ENCODE measurements at regions not wholly inside any gene's neighbourhood (a gene's known extent, or its start where the extent isn't known, plus 50 kb on each side); places are given as distances from the start of the nearest gene placed in this dataset.

DNA sequence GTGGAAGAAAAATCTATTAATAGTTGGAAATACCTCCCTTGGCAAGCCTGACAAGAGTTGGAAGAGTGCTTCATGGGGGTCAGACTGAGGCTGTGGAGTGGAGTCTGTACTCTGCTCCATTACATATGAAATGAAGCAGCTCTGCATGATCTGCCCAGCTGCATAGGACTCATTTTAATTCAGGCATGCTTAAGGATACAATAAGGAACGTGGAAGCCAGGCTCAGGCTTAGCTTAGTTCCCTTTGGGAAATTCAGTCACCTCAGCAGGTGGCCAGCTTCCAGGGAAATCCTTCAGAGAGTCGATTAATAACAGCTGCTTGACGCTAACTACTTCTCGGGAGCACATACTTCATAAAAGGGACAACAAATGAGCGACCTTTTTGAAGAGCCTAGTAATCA lies 1672.9 kb upstream of the WWC1 start:
- no peak for TF ChIP-seq GATA2 (IDR thresholded peaks at IDR 0.05; ENCODE audit: insufficient read depth, insufficient read length, low read depth, low read length)
- TF ChIP-seq, protein P1, sequence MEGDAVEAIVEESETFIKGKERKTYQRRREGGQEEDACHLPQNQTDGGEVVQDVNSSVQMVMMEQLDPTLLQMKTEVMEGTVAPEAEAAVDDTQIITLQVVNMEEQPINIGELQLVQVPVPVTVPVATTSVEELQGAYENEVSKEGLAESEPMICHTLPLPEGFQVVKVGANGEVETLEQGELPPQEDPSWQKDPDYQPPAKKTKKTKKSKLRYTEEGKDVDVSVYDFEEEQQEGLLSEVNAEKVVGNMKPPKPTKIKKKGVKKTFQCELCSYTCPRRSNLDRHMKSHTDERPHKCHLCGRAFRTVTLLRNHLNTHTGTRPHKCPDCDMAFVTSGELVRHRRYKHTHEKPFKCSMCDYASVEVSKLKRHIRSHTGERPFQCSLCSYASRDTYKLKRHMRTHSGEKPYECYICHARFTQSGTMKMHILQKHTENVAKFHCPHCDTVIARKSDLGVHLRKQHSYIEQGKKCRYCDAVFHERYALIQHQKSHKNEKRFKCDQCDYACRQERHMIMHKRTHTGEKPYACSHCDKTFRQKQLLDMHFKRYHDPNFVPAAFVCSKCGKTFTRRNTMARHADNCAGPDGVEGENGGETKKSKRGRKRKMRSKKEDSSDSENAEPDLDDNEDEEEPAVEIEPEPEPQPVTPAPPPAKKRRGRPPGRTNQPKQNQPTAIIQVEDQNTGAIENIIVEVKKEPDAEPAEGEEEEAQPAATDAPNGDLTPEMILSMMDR (IDR thresholded peaks at IDR 0.05; ENCODE audit: extremely low read depth in 1 of 2, insufficient read depth in 1 of 2, low read depth in 1 of 2, low read length in 2 of 2), result no peak
- no peak for DNase-seq (ENCODE audit: low read depth, low spot score)
- no peaks in the 10 kb centered on the region for H4K20me1 ChIP-seq (replicated peaks; ENCODE audit: control insufficient read depth, extremely low read depth, insufficient read depth, low read length)
- no peak overlapping the region for H3K4me3 ChIP-seq (replicated peaks in 1 of 3; ENCODE audit: insufficient read depth in 1 of 3, low read depth in 1 of 3, low read length in 3 of 3)
- peaks cover 2% of the 10 kb centered on the region for H3K9me3 ChIP-seq (replicated peaks; ENCODE audit: control insufficient read depth, insufficient read depth, low read length)
- no peak overlapping the region for H3K4me2 ChIP-seq (ENCODE audit: insufficient read depth, low read length)
- H3K79me2 ChIP-seq (ENCODE audit: control insufficient read depth, insufficient read depth, low read length), result no peaks in the 10 kb centered on the region
- no peak overlapping the region for H2AFZ ChIP-seq (ENCODE audit: low read depth, low read length)
- no TSS peak for BruUV-seq (replicated peaks)
- no peaks in the 10 kb centered on the region for H3K9me1 ChIP-seq (replicated peaks; ENCODE audit: control insufficient read depth, extremely low read depth, insufficient read depth, low read length)
- dilution Hi-C loops (cut with MboI; ENCODE audit: extremely low pct_ligation_motif_present, low sequenced_read_pairs), result no loop called here
- POLR2A ChIA-PET, result no interaction called here
- no peaks in the 10 kb centered on the region for H3K27me3 ChIP-seq (ENCODE audit: control insufficient read depth in 2 of 2, insufficient read depth in 2 of 2, low read length in 2 of 2)
- H3K27ac ChIP-seq (ENCODE audit: insufficient read depth, low read depth, low read length), result no peak overlapping the region
- no peak overlapping the region for H3K9ac ChIP-seq (replicated peaks; ENCODE audit: extremely low read depth, insufficient read depth, low read length)
- intact Hi-C loops (cut with micrococcal nuclease), result no loop called here
- CTCF ChIA-PET, result no interaction called here
- no peak for FAIRE-seq
- H3K4me1 ChIP-seq (ENCODE audit: control insufficient read depth, extremely low read depth, insufficient read depth, low read length), result no peaks in the 10 kb centered on the region
- no peaks in the 10 kb centered on the region for H3K36me3 ChIP-seq (ENCODE audit: control insufficient read depth in 2 of 2, extremely low read depth in 1 of 2, insufficient read depth in 2 of 2, low read length in 2 of 2)

DNA sequence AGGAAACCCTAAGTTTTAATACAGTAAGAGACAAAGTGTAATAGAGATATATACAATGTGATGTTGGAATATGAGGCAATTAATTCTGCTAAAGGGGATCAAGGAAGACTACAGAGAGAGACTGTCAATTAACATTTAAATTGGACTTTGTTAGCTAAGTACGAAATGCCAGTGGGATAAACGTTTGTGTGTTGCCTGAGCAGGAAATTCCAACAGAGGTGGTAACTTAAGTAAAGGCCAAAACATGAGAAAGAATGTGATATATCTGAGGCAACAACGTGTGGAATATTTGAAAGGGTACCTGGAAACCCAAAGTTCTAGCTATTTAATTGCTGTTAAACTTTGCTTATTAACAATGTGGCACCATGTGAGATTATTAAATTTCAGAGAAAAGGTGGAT lies 1666.9 kb upstream of the WWC1 start:
- POLR2A ChIA-PET, result no interaction called here
- H4K20me1 ChIP-seq (replicated peaks; ENCODE audit: control insufficient read depth, extremely low read depth, insufficient read depth, low read length), result no peaks in the 10 kb centered on the region
- BruUV-seq (replicated peaks), result no TSS peak
- H3K9me3 ChIP-seq (replicated peaks; ENCODE audit: control insufficient read depth, insufficient read depth, low read length), result peaks cover 4% of the 10 kb centered on the region
- H3K79me2 ChIP-seq (ENCODE audit: control insufficient read depth, insufficient read depth, low read length), result no peaks in the 10 kb centered on the region
- DNase-seq (ENCODE audit: low read depth, low spot score) (no peak), FAIRE-seq (no peak)
- no peak overlapping the region for H2AFZ ChIP-seq (ENCODE audit: low read depth, low read length)
- CTCF ChIA-PET, result interaction anchor here (0.6 kb wide), 1 partner anchor 99 kb away, joined by 3 read pairs; no protein-coding TSS in a partner anchor
- H3K4me1 ChIP-seq (ENCODE audit: control insufficient read depth, extremely low read depth, insufficient read depth, low read length), result no peaks in the 10 kb centered on the region
- TF ChIP-seq POLR2A (IDR thresholded peaks at IDR 0.05; ENCODE audit: low read depth, low read length) (no peak), POLR2AphosphoS5 (IDR thresholded peaks at IDR 0.05; ENCODE audit: insufficient read depth, low read depth, low read length) (no peak), FOS (IDR thresholded peaks at IDR 0.05; ENCODE audit: borderline replicate concordance, insufficient read depth, low read length) (no peak), GATA2 (IDR thresholded peaks at IDR 0.05; ENCODE audit: insufficient read depth, insufficient read length, low read depth, low read length) (no peak), JUN (IDR thresholded peaks at IDR 0.05; ENCODE audit: borderline replicate concordance, insufficient read depth, insufficient read length, low read depth) (no peak), MYC (IDR thresholded peaks at IDR 0.05; ENCODE audit: low read depth, low read length) (no peak), EZH2 (IDR thresholded peaks at IDR 0.05; ENCODE audit: borderline replicate concordance, low read depth, low read length, severe bottlenecking) (no peak)
- TF ChIP-seq, protein P2, sequence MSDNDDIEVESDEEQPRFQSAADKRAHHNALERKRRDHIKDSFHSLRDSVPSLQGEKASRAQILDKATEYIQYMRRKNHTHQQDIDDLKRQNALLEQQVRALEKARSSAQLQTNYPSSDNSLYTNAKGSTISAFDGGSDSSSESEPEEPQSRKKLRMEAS (IDR thresholded peaks at IDR 0.05; ENCODE audit: insufficient read depth, insufficient read length), result no peak
- TF ChIP-seq, protein P1 (IDR thresholded peaks at IDR 0.05; ENCODE audit: extremely low read depth in 1 of 2, insufficient read depth in 1 of 2, low read depth in 1 of 2, low read length in 2 of 2), result no peak
- no peak overlapping the region for H3K4me2 ChIP-seq (ENCODE audit: insufficient read depth, low read length)
- H3K9ac ChIP-seq (replicated peaks; ENCODE audit: extremely low read depth, insufficient read depth, low read length), result no peak overlapping the region
- no peaks in the 10 kb centered on the region for H3K9me1 ChIP-seq (replicated peaks; ENCODE audit: control insufficient read depth, extremely low read depth, insufficient read depth, low read length)
- dilution Hi-C loops (cut with MboI; ENCODE audit: extremely low pct_ligation_motif_present, low sequenced_read_pairs) (no loop called here), intact Hi-C loops (cut with micrococcal nuclease) (no loop called here)
- H3K27me3 ChIP-seq (ENCODE audit: control insufficient read depth in 2 of 2, insufficient read depth in 2 of 2, low read length in 2 of 2), result no peaks in the 10 kb centered on the region
- H3K36me3 ChIP-seq (ENCODE audit: control insufficient read depth in 2 of 2, extremely low read depth in 1 of 2, insufficient read depth in 2 of 2, low read length in 2 of 2), result no peaks in the 10 kb centered on the region
- H3K4me3 ChIP-seq (replicated peaks in 1 of 3; ENCODE audit: insufficient read depth in 1 of 3, low read depth in 1 of 3, low read length in 3 of 3), result no peak overlapping the region
- H3K27ac ChIP-seq (ENCODE audit: insufficient read depth, low read depth, low read length), result no peak overlapping the region

Measured in endothelial cell of umbilical vein (primary cell).